ENCODE measurements at regions not wholly inside any gene's neighbourhood (a gene's known extent, or its start where the extent isn't known, plus 50 kb on each side); places are given as distances from the start of the nearest gene placed in this dataset.

DNA sequence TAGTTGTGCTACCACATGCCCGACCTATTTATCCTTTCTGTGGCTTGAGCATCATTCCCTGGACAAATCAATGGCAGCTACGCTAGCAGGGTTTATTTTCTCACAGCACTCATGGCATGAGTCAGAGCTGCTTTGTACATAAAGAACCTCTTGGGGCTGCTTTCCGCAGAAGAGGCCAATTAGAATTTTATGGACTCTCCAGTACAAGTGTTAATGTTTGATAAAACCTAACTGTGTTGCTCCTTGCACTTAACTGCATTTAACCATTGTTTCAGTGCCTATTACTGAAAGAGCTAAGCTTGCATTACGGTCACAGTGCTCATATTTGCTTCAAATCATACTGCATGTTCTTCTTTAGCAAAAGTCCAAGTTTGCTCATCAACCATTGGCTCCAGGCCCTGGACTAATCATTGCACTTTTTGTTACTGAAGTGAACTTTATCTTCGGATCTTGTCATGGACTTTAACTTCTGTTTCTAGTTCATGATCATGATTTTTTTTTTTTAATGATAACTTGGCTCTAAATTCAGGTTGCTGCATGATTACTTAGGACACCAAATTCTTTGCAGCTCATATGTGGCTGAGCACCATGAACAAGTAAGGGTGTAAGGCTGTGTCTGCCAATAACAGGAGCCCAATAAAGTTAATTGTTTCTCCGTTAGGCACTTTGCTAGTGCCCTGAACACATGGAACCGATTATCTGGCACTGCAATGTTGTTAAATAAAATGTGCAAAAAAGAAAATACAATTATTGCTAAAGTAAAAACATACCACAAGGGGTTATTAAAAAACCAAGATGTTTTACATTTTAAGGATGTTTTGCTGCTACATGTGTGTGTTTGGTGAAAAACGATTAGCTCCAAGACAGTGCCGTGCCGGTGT lies 492.2 kb downstream of the KCNJ2 start:
- no peak overlapping the region for H3K27ac ChIP-seq (ENCODE audit: low read depth in 1 of 3, low read length in 2 of 3)
- H3K9me3 ChIP-seq (ENCODE audit: control insufficient read depth in 2 of 2, insufficient read depth in 1 of 2, low read depth in 1 of 2, low read length in 1 of 2): no peaks in the 10 kb centered on the region
- no peaks in the 10 kb centered on the region for H3K27me3 ChIP-seq (ENCODE audit: control insufficient read depth in 3 of 3, insufficient read depth in 3 of 3, low read length in 3 of 3)
- H3K36me3 ChIP-seq (ENCODE audit: control insufficient read depth in 3 of 3, insufficient read depth in 2 of 3, low read depth in 1 of 3, low read length in 3 of 3): no peaks in the 10 kb centered on the region
- no peak overlapping the region for H3K4me3 ChIP-seq (ENCODE audit: low read depth in 1 of 3, low read length in 3 of 3)
- H3K4me1 ChIP-seq (ENCODE audit: control insufficient read depth in 3 of 3, insufficient read depth in 2 of 3, low read depth in 1 of 3, low read length in 2 of 3): peaks cover 0 to 3% (median 3%) of the 10 kb centered on the region in 3 donors
- DNase-seq (peak; percentile 61 to 82), FAIRE-seq (no peak)
- WGBS, 3 donors: 32 to 67% (median 45%) methylated on average over 10 of the region's 10 CpGs

DNA sequence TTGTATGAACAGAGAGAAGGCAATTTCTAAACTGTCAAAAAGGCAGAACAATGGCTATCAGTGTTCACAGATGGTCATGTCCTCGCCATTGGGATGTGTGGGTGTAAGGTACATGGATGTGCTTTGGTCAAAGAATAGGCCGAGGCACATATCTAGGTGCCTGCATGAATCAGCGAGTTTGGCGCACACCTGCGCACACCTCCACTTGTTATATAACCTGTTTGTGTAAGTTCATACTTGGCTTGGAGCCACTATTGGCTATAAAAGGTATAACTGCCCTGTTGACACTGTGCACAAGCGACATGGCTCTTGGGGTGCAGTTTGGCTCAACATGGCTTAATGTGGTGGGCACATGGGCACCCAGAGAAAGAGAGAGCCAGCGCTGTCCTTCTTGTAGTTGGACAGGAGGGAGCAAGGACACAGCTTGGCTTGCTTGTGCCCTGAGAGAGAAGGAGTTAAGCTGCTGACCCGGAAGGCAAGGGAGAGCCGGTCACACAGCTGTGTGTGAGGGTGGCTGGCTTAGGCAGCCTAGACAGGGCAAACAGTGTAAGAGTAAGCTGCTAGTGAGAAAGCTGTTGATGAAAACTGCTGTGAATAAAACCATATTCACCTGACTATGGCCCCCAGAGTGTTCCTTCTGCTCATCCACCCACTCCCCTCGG lies 499.1 kb downstream of the KCNJ2 start:
- peak in 1 of 2 donors; percentile 82 for DNase-seq
- FAIRE-seq: no peak
- Histone ChIP-seq H3K27me3 (ENCODE audit: control insufficient read depth in 3 of 3, insufficient read depth in 3 of 3, low read length in 3 of 3) (no peaks in the 10 kb centered on the region), H3K27ac (ENCODE audit: low read depth in 1 of 3, low read length in 2 of 3) (no peak overlapping the region), H3K9me3 (ENCODE audit: control insufficient read depth in 2 of 2, insufficient read depth in 1 of 2, low read depth in 1 of 2, low read length in 1 of 2) (no peaks in the 10 kb centered on the region), H3K4me1 (ENCODE audit: control insufficient read depth in 3 of 3, insufficient read depth in 2 of 3, low read depth in 1 of 3, low read length in 2 of 3) (peaks cover 0 to 4% (median 0%) of the 10 kb centered on the region in 3 donors), H3K36me3 (ENCODE audit: control insufficient read depth in 3 of 3, insufficient read depth in 2 of 3, low read depth in 1 of 3, low read length in 3 of 3) (no peaks in the 10 kb centered on the region), H3K4me3 (ENCODE audit: low read depth in 1 of 3, low read length in 3 of 3) (no peak overlapping the region)
- WGBS, 3 donors: 32 to 74% (median 52%) methylated on average over 10 of the region's 10 CpGs

DNA sequence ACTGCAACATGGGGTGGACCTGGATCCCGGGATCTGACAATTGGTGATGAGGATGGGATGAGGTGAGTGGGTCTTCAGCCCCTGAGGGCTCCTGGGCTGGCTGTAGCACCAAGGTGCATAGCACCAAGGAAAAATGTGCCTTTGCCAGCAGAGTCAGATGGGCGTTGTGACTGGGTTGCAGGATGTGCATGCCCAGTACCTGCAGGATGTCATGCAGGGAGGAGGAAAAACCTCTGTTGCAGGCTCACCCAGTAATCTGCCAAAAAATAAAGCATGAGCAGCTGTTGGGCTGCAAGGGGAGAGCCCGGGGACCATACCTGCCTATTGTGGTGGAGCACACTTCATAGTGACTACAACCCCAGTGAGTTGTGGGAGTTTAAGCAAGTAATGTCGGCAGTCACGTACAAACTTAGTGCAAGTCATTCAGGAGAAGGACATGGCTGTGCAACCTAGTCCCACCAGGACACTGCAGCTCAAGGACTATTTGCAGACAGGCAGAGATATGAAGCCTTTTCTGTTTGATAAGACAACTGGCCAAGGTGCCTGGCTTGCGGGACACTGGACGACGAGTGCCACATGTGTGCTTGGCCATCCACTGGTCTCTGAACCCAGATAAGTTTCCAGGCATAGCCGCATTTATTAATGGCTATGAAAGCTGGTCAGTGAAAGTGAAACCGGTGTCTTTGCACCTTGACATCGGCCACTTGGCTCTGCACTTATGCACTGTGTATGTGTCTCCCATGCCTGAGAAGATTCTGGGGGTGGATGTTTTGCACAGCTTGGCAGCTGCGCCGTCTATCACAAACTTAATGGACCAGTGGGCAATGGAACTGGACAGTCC lies 499.8 kb downstream of the KCNJ2 start:
- DNase-seq: peak in 1 of 2 donors; percentile 79

DNA sequence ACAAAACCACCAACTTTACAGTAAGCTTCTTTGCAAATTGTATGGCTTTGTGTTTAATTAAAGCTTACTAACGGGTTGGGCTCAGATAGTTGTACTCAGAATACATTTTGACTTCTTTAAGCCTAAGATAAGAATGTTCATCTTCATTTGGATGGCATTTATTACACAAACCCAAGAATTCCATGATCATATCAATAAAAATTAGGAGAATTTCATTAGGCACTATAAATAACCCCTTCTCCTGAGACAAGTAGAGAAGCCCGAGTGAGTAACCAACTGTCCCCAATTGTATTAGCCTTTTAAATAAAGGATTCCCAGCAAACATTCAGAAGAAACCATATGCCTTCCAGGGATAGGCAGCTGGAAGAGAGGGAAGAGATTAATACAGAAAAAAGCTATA lies 504.7 kb downstream of the KCNJ2 start:
- no peaks in the 10 kb centered on the region for H3K9me3 ChIP-seq (ENCODE audit: control insufficient read depth in 2 of 2, insufficient read depth in 1 of 2, low read depth in 1 of 2, low read length in 1 of 2)
- FAIRE-seq (no peak), DNase-seq (no peak)
- H3K4me1 ChIP-seq (ENCODE audit: control insufficient read depth in 3 of 3, insufficient read depth in 2 of 3, low read depth in 1 of 3, low read length in 2 of 3): peaks cover 0 to 1% (median 0%) of the 10 kb centered on the region in 3 donors
- no peak overlapping the region for H3K4me3 ChIP-seq (ENCODE audit: low read depth in 1 of 3, low read length in 3 of 3)
- no peaks in the 10 kb centered on the region for H3K27me3 ChIP-seq (ENCODE audit: control insufficient read depth in 3 of 3, insufficient read depth in 3 of 3, low read length in 3 of 3)
- H3K27ac ChIP-seq (ENCODE audit: low read depth in 1 of 3, low read length in 2 of 3): no peak overlapping the region
- WGBS, 3 donors: 73 to 86% (median 74%) methylated on average over 2 of the region's 2 CpGs
- no peaks in the 10 kb centered on the region for H3K36me3 ChIP-seq (ENCODE audit: control insufficient read depth in 3 of 3, insufficient read depth in 2 of 3, low read depth in 1 of 3, low read length in 3 of 3)

More for the DNA sequence above, 499.8 kb downstream of the KCNJ2 start:
- Histone ChIP-seq H3K27ac (ENCODE audit: low read depth in 1 of 3, low read length in 2 of 3) (no peak overlapping the region), H3K9me3 (ENCODE audit: control insufficient read depth in 2 of 2, insufficient read depth in 1 of 2, low read depth in 1 of 2, low read length in 1 of 2) (no peaks in the 10 kb centered on the region), H3K36me3 (ENCODE audit: control insufficient read depth in 3 of 3, insufficient read depth in 2 of 3, low read depth in 1 of 3, low read length in 3 of 3) (no peaks in the 10 kb centered on the region), H3K4me1 (ENCODE audit: control insufficient read depth in 3 of 3, insufficient read depth in 2 of 3, low read depth in 1 of 3, low read length in 2 of 3) (peaks cover 0 to 4% (median 0%) of the 10 kb centered on the region in 3 donors), H3K27me3 (ENCODE audit: control insufficient read depth in 3 of 3, insufficient read depth in 3 of 3, low read length in 3 of 3) (no peaks in the 10 kb centered on the region), H3K4me3 (ENCODE audit: low read depth in 1 of 3, low read length in 3 of 3) (no peak overlapping the region)
- WGBS, 3 donors: 46 to 77% (median 63%) methylated on average over 13 of the region's 13 CpGs
- no peak for FAIRE-seq

DNA sequence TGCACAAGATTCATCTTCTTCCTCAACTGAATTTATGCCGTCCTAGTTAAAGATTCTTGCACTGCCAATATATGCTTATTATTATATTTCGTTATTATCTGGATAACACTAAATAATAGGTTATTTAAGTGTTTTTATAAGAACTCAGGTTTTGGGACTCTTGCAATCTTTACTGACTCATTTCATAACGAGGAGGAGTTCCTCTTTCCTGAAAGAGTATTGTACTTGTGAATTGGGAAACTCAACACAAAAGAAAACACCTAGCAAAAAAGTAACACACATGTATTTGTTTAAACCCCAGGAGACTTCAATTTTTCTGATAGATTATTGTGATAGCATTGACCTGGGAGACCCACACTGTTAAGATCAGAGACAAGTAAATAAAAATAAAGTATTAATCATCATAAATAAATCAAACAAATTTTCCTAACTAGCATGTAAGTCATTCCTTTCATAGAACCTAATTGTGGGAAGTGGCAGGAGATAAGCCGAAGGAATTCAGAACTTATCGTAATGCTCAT lies 505.8 kb downstream of the KCNJ2 start:
- DNase-seq (no peak), FAIRE-seq (no peak)
- Histone ChIP-seq H3K9me3 (ENCODE audit: control insufficient read depth in 2 of 2, insufficient read depth in 1 of 2, low read depth in 1 of 2, low read length in 1 of 2) (no peaks in the 10 kb centered on the region), H3K36me3 (ENCODE audit: control insufficient read depth in 3 of 3, insufficient read depth in 2 of 3, low read depth in 1 of 3, low read length in 3 of 3) (no peaks in the 10 kb centered on the region), H3K4me3 (ENCODE audit: low read depth in 1 of 3, low read length in 3 of 3) (no peak overlapping the region), H3K4me1 (ENCODE audit: control insufficient read depth in 3 of 3, insufficient read depth in 2 of 3, low read depth in 1 of 3, low read length in 2 of 3) (no peaks in the 10 kb centered on the region), H3K27ac (ENCODE audit: low read depth in 1 of 3, low read length in 2 of 3) (no peak overlapping the region), H3K27me3 (ENCODE audit: control insufficient read depth in 3 of 3, insufficient read depth in 3 of 3, low read length in 3 of 3) (peaks cover 0 to 1% (median 0%) of the 10 kb centered on the region in 3 donors)
- 80 to 83% (median 81%) methylated on average over 5 of the region's 5 CpGs for WGBS, 3 donors

DNA sequence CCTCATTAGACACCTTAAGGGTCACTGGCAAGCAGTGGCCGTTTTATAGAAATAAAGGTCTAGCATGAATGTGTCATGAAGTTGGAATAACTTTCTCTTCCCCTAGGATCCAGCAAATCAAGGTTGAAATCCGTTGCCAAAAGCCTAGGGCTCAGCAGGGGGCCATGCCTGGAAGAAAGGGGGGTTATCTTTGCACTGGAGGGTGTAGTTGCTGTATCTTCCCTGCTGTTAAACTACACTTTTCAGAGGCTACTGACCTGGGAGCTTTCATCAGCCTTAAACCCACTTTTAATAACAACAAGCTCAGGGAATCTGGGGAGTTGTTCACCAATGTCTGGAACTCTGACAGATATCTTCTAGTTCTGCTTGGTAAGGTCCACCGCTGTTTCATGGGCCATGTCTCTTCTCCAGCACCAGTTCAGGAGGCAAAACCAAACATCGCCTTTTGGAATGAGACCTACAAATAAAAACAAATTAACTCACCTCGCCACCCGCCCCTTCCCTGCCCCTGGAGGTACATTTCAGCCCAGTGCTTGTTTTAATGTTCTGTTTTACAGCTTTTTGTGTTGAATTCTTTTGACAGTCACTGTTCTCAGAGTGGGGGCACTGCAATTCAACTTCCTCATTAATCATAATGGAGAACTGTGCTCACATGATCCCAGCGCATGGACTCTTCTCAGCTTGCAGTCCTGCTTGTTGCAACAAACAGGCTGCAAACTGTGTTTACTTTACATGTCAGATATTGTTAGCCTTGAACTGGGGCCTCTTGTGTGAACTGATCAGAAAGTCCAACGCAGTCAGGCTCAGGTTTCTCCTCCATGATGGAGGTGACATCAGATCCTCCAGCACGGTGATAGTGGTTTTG lies 508.7 kb downstream of the KCNJ2 start:
- H3K4me1 ChIP-seq (ENCODE audit: control insufficient read depth in 3 of 3, insufficient read depth in 2 of 3, low read depth in 1 of 3, low read length in 2 of 3): no peaks in the 10 kb centered on the region
- no peaks in the 10 kb centered on the region for H3K36me3 ChIP-seq (ENCODE audit: control insufficient read depth in 3 of 3, insufficient read depth in 2 of 3, low read depth in 1 of 3, low read length in 3 of 3)
- H3K27me3 ChIP-seq (ENCODE audit: control insufficient read depth in 3 of 3, insufficient read depth in 3 of 3, low read length in 3 of 3): peaks cover 0 to 1% (median 0%) of the 10 kb centered on the region in 3 donors
- DNase-seq: no peak
- no peaks in the 10 kb centered on the region for H3K9me3 ChIP-seq (ENCODE audit: control insufficient read depth in 2 of 2, insufficient read depth in 1 of 2, low read depth in 1 of 2, low read length in 1 of 2)
- H3K4me3 ChIP-seq (ENCODE audit: low read depth in 1 of 3, low read length in 3 of 3): no peak overlapping the region
- no peak overlapping the region for H3K27ac ChIP-seq (ENCODE audit: low read depth in 1 of 3, low read length in 2 of 3)
- 67 to 72% (median 67%) methylated on average over 9 of the region's 9 CpGs for WGBS, 3 donors
- FAIRE-seq: no peak

DNA sequence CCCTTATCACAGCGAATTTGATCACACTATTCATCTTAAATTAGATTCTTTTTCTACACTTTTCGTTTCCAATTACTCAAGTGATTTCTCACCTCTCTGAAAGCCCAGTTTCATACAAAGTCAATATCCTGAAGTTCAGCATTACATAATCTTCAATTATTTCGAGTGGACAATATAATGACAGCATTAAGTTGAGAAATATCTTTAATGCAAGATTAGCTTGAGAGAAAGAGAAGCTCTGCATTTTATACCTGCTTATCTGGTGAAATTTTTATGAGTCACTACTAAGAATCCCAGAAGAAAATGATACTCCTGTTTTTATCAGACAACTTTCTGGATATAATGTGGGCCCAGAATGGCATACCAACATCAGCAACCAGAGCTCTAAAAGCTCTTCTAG lies 509.6 kb downstream of the KCNJ2 start:
- H3K27ac ChIP-seq (ENCODE audit: low read depth in 1 of 3, low read length in 2 of 3): no peak overlapping the region
- H3K27me3 ChIP-seq (ENCODE audit: control insufficient read depth in 3 of 3, insufficient read depth in 3 of 3, low read length in 3 of 3): peaks cover 0 to 1% (median 0%) of the 10 kb centered on the region in 3 donors
- no peaks in the 10 kb centered on the region for H3K4me1 ChIP-seq (ENCODE audit: control insufficient read depth in 3 of 3, insufficient read depth in 2 of 3, low read depth in 1 of 3, low read length in 2 of 3)
- FAIRE-seq (no peak), DNase-seq (no peak)
- WGBS, 3 donors: 71 to 80% (median 75%) methylated on average over 3 of the region's 3 CpGs
- no peaks in the 10 kb centered on the region for H3K9me3 ChIP-seq (ENCODE audit: control insufficient read depth in 2 of 2, insufficient read depth in 1 of 2, low read depth in 1 of 2, low read length in 1 of 2)
- H3K36me3 ChIP-seq (ENCODE audit: control insufficient read depth in 3 of 3, insufficient read depth in 2 of 3, low read depth in 1 of 3, low read length in 3 of 3): no peaks in the 10 kb centered on the region
- H3K4me3 ChIP-seq (ENCODE audit: low read depth in 1 of 3, low read length in 3 of 3): no peak overlapping the region
